Cardiac muscle cell (in vitro differentiated cells and primary cell): ENCODE measurements at regions not wholly inside any gene's neighbourhood (a gene's known extent, or its start where the extent isn't known, plus 50 kb on each side); places are given as distances from the start of the nearest gene placed in this dataset.

Experiments
- DNase-seq, 2 donors: peaks; one replicate each; pipeline versions ENCODE4 v3.0.0 to v3.0.0-alpha.2; 2010 to 2017; ENCODE audit warnings: low read depth in 1 of 2, low spot score in 1 of 2
- H3K27ac ChIP-seq: fragments of 200-600 bp; sonication (generic); 2 replicates; pipeline ENCODE4 v1.5.1; 2016
- H3K27me3 ChIP-seq: fragments of 200-600 bp; sonication (generic); 2 replicates; pipeline ENCODE4 v1.6.0; 2016; ENCODE audit warnings: control low read depth
- H3K36me3 ChIP-seq: fragments of 200-600 bp; sonication (generic); 2 replicates; pipeline ENCODE4 v1.5.1; 2016; ENCODE audit warnings: control low read depth
- H3K4me1 ChIP-seq: fragments of 200-600 bp; sonication (generic); 2 replicates; pipeline ENCODE4 v1.8.1; 2017; ENCODE audit warnings: low read depth, mild to moderate bottlenecking, mixed run types
- H3K4me3 ChIP-seq: fragments of 200-600 bp; sonication (generic); 2 replicates; pipeline ENCODE4 v1.5.1; 2016; ENCODE audit warnings: mild to moderate bottlenecking
- H3K9me3 ChIP-seq: fragments of 200-600 bp; sonication (generic); 2 replicates; pipeline ENCODE4 v1.5.1; 2017; ENCODE audit warnings: low read depth, mild to moderate bottlenecking, control low read depth
- TF ChIP-seq, protein P1 (sequence below): IDR thresholded peaks from 2 replicates; pipeline ENCODE4 v1.5.1; 2012; ENCODE audit warnings: low read depth, mild to moderate bottlenecking, low read length

DNA sequence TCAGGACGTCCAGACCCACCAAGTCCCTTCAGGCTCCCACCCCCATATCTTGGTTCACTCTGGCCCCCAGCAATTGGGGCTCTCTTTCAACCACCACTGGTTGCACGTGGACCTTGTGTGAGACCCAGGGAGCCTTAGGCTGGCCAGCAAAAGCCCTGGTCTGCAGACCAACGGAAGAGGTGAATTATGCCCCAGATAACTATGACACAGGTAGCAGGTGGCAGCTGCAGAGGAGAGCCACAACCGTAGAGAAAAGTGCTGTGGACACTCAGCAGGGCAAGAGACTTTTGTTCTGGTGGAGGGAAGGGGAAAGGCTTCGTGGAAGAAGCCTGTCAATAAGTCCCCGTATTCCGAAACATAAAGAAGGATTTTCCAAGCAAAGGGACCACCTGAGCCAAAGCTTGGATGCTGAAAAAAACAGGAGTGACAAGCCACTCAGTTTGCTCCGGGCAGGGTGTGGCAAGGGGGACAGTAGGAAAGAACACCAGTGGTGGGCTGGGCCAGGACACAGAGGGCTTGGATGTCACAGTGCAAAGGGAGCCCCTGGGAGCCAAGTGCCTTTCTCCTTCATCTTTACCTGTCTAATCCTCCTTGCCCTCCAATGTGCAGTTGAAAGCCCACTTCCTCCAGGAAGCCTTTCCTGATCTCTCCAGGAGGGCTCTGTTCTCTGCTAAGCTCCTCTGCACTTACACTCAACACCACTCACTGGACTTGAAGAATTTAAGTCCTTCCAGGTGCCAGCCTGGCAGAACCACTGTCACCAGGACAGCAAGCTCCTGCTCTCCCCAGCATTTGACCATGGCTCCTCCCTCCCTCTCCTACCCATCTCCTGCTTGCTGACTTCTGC is 264.7 kb downstream of the BUD13 start:
- H3K36me3 ChIP-seq: no peaks in the 10 kb centered on the region
- H3K4me3 ChIP-seq: no peak overlapping the region
- H3K4me1 ChIP-seq: peaks cover 6% of the 10 kb centered on the region
- H3K27ac ChIP-seq: no peak overlapping the region
- TF ChIP-seq, protein P1, sequence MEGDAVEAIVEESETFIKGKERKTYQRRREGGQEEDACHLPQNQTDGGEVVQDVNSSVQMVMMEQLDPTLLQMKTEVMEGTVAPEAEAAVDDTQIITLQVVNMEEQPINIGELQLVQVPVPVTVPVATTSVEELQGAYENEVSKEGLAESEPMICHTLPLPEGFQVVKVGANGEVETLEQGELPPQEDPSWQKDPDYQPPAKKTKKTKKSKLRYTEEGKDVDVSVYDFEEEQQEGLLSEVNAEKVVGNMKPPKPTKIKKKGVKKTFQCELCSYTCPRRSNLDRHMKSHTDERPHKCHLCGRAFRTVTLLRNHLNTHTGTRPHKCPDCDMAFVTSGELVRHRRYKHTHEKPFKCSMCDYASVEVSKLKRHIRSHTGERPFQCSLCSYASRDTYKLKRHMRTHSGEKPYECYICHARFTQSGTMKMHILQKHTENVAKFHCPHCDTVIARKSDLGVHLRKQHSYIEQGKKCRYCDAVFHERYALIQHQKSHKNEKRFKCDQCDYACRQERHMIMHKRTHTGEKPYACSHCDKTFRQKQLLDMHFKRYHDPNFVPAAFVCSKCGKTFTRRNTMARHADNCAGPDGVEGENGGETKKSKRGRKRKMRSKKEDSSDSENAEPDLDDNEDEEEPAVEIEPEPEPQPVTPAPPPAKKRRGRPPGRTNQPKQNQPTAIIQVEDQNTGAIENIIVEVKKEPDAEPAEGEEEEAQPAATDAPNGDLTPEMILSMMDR: no peak
- no peaks in the 10 kb centered on the region for H3K27me3 ChIP-seq
- DNase-seq: no peak
- no peaks in the 10 kb centered on the region for H3K9me3 ChIP-seq

DNA sequence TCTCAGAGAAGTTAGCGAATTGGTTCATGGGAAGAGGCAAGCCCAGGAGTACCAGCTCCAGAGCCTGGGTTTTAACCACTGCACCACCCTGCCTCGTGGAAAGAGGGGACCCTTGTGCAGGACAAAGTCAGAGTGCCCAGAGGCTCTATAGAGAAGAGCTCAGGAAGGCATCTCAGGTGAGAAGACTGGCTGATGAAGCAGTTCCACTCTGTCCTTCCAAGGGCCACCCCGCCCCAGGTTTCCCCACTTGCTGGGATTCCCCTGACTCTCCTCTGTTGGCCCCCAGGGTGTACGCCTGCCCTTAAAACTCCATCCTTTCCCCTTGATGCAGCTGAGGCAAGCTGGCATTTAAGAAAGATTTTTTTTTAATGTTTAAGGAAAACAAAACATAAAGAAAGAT is 265.8 kb downstream of the BUD13 start:
- Histone ChIP-seq H3K36me3 (no peaks in the 10 kb centered on the region), H3K27me3 (no peaks in the 10 kb centered on the region)
- no peak for DNase-seq

DNA sequence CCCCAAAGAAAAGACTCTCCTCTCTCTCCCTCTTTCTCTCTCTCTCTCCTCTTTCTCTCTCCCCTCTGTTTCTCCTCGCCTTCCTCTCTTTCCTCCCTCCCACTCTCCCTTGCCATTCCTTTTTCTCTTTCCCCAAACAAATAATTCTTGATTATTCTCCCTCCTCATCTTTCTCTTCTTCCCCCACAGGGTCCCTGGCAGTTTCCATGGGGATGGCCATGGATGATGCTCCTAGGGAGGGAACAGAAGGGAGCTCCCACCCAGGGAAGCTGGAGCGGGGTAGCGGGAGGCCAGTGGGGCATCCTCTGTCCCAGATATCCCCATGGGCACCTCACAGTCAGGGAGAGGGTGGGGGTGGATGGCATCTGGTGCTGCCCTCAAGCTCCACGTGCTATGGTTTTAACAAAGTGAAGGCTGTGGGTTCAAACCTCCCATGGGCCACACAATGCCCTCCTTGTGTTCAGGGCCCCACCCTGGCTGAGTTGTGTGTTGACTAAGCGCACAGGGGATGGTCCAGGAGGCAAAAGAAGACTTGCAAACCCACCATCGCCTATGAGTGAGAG is 266.4 kb downstream of the BUD13 start:
- TF ChIP-seq, protein P1: no peak
- Histone ChIP-seq H3K27me3 (no peaks in the 10 kb centered on the region), H3K4me1 (peaks cover 6% of the 10 kb centered on the region), H3K9me3 (no peaks in the 10 kb centered on the region), H3K36me3 (no peaks in the 10 kb centered on the region), H3K4me3 (no peak overlapping the region), H3K27ac (no peak overlapping the region)
- no peak for DNase-seq

More for the DNA sequence above, 265.8 kb downstream of the BUD13 start:
- Histone ChIP-seq H3K4me3 (no peak overlapping the region), H3K9me3 (no peaks in the 10 kb centered on the region), H3K4me1 (peaks cover 6% of the 10 kb centered on the region), H3K27ac (no peak overlapping the region)
- TF ChIP-seq, protein P1: no peak

DNA sequence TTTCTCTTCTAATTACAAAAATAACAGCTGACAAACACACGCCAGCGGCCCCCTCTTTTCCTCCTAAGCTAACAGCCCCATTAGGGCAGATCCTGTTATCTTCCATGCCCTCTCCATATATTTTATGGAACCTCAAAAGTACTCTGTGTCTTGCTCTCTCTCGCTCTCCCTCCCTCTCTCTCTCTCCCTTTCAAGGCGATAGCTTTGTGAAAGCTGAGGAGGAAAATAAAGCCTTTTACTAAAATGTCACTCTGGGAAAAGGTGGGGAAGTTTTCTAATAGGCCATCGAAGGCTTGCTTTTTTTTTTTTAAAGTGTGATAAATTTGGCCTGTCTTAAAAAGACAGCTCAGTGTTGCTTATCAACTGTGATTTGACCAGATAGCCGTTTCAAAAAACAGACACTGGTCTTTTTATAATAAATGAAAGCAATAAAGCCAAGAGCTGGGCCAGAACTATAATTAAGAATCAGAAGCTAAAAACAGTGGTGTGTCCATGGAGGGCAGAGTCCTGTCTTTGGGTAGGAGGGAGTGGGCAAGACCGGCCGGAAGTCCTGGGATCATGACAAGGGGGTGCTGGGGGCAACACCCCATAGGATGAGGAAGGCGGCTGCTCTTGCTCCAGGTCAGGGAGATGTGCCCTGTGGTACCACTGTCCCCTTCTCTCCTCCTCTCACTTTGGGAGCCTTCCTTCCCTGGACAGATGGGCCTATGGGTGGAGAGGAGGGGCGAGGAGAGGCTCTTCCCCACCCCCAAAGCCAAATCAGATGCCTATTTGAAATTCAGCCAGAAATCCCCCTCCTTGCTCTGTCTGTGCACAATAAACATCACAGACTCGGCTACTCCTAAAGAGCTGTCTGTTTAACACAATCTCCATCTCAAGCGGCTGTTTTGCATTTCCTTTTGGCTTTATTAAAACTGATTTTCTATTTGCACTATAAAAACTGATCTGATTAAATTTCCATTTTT is 267.2 kb downstream of the BUD13 start:
- TF ChIP-seq, protein P1: no peak
- Histone ChIP-seq H3K4me1 (peaks cover 6% of the 10 kb centered on the region), H3K9me3 (no peaks in the 10 kb centered on the region), H3K4me3 (no peak overlapping the region), H3K27ac (no peak overlapping the region), H3K36me3 (no peaks in the 10 kb centered on the region), H3K27me3 (peaks cover 3% of the 10 kb centered on the region)
- no peak for DNase-seq

DNA sequence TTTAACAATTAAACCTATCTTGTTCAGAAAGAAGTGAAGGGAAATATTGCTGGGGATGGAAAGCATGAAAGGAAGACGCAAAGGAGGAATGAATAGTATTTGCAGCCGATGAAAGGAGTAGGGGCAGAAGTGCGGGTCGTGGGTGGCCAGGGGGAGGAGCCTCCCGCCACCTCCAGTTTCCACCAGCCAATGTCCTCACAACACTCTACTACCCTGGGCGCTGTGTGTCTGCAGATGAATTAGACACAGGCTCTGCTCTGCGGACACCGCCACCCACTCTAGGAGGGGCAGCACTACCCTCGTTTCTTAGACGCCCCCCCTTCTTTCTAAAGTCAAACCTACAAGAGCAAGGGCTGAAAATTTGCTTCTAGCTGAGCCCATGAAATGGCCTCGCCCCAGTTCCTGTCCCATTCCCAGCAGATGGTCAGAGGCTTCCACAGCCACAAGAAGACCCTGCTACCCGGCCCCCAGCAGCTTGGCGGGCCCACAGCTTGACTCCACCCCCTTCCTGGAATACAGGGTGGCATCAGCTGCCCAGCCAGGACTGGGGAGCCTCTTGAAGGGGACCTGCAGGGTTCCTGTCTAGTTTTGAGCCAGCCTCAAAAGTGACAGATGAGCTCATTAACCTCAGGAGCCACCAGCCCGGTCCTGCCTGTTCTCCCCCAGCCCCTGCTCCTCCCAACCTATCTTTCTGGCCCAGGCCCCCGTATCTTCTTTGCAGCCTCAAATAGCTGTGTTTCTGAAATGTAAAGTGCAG is 268.1 kb downstream of the BUD13 start:
- no peaks in the 10 kb centered on the region for H3K36me3 ChIP-seq
- H3K27me3 ChIP-seq: peaks cover 7% of the 10 kb centered on the region
- no peaks in the 10 kb centered on the region for H3K9me3 ChIP-seq
- H3K27ac ChIP-seq: no peak overlapping the region
- H3K4me1 ChIP-seq: peaks cover 11% of the 10 kb centered on the region
- no peak for DNase-seq
- no peak overlapping the region for H3K4me3 ChIP-seq
- TF ChIP-seq, protein P1: no peak
